Limb (tissue), 2 donors: ENCODE measurements at regions not wholly inside any gene's neighbourhood (a gene's known extent, or its start where the extent isn't known, plus 50 kb on each side); places are given as distances from the start of the nearest gene placed in this dataset.
"Not testable (repeated sequence)": the region's sequence is repeated elsewhere in the genome, so short reads cannot be mapped to it uniquely, and the experiment has no call there.

Experiments used
- DNase-seq, 2 donors: peaks; one replicate each; pipeline ENCODE4 v3.0.0-alpha.2; 2016; ENCODE audit errors: extremely low spot score in 2 of 2

- not testable (repeated sequence) for DNase-seq
Measured at GRCh38 chr5:159812759-159813158, 103.5 kb upstream of the ADRA1B start.

- no peak for DNase-seq
Measured at GRCh38 chr5:159814222-159814621, 102.1 kb upstream of the ADRA1B start.

DNA sequence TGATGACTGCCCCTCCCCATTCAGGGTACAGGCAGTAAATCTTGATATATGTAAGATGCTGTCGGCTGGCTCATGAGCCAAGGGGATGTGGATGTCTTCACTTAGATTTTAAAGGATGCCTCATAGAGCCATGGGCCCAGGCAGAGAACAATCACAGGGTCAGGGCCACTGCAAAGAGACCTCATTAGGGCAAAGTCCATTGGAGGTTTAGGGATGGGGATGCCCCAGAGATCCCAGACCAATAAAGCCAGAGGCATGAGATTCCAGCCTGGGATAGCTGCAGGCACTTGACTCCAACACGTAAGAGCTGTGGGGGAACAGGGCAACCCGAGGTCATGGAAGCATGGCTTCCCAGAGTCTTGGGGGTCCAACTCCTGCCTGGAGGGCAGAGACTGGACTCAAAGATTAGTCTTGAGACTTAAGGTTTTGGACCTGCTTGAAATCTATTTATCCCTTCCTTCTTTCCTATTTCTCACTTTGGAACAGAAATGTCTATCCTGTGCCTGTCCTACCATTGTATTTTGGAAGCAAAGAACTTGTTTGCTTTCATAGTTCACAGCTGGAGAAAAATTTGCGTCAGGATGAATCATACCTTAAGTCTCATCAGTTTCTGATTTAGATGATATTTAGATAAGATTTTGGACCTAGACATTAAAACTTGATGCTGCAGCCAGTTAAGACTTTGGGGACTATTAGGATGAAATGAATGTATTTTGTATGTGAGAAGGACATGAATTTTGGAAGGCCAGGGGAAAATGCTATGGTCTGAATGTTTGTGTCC lies 101.3 kb upstream of the ADRA1B start:
- no peak for DNase-seq

DNA sequence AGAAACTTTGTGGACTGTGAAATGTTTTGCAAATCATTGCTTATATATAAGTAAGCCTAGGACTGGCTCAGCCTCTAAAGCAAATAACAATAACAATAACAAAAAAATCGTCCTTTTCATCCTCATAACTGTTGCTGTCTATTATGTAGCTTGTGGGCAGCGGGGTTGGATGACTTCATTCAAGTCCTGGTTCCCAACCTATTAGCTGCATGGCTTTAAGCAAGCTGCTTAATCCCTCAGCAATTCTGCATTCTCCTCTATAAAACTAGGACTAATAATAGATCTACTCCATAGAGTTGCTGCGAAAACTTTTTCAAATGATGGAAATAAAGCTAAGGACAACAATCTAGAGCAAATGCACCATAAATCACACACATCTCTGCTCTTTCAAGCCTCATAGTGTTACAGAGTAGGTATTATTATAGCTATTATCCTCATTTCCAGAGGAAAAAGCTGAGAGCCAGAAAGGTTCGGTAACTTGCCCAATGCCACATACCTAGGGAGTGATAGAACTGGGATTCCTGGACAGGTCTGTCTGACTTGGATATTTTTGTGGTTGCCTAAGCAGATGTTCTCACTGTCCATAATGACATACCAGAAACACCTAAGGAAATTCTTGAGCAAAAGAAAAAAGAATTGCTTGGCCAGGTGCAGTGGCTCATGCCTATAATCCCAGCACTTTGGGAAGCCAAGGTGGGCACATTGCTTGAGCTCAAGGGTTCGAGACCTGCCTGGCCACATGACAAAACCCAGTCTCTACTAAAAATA lies 98.8 kb upstream of the ADRA1B start:
- DNase-seq = no peak

DNA sequence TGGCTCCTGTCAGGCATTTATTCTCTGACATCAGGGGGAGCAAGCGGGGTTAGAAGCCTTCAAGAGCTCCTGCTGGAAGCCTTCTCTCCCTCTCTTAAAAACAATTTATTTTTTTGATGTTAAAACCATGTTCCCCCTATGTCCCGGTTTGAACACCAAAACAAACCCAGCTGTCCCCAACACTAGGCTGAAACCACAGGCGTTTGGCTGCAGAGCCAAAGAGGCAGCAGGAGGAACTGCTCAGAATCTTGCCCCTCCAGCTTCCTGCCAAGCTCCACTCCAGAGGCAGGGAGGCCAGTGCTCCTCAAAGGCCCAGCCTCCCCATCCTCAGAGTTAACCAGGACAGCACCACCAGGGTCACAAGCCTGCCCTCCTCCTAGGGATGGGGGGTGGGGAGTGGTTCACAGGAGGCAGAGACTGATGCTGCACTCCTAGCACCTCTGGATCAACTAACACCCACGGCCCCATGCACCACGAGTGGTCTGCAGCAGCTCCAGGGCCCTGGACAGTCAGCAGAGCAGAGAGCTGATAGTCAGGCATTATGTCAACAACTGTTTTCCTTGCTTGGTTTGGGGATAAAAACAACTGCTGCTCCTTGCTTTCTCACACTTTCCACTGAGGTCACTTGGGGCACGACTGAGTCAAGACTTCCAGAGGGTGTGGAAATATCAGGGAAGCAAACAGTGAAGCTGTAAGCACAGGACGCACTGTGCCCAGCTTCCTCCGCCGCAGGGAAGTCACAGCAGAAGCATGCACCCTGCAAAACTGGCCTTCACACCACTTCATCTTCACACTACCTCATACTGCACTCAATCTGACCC lies 96.5 kb upstream of the ADRA1B start:
- DNase-seq = no peak

- no peak for DNase-seq
Measured at GRCh38 chr5:159820692-159821091, 95.6 kb upstream of the ADRA1B start.

GRCh38 chr5:159821461-159821940 lies 94.8 kb upstream of the ADRA1B start:
- no peak for DNase-seq

- no peak for DNase-seq
Measured at GRCh38 chr5:159824188-159825161, 91.8 kb upstream of the ADRA1B start.

DNA sequence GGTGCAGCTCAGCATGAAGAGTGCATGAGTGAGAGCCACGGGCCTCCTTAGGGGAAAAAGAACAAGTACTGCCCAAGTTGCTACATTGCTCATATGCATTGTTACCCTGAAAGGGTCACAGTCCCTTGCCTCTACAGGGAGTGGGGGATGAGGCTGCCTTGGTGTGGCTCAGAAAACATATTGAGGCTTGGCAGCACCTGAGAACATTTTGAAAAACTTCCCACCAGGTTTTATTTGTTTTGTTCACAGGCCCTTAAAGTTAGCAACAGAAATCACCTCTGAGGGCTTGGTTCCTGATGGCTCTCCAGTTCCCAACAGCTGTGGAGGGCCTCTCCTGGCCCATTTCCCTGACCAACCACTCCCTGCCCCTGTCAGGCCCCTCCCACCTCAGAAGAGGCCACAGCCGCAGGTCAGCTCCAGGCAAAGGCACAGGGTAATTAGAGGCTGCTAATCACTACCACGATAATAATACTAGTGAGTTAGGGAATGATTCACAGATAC lies 90.7 kb upstream of the ADRA1B start:
- no peak for DNase-seq

- no peak for DNase-seq
Measured at GRCh38 chr5:159826351-159827214, 89.7 kb upstream of the ADRA1B start.

- DNase-seq = no peak
Measured at GRCh38 chr5:159827861-159828260, 88.4 kb upstream of the ADRA1B start.

- DNase-seq = no peak
Measured at GRCh38 chr5:159832073-159832472, 84.2 kb upstream of the ADRA1B start.

- DNase-seq = no peak
Measured at GRCh38 chr5:159833088-159833487, 83.2 kb upstream of the ADRA1B start.

GRCh38 chr5:159833846-159834245 lies 82.4 kb upstream of the ADRA1B start:
- no peak for DNase-seq

GRCh38 chr5:159835548-159835947 lies 80.7 kb upstream of the ADRA1B start:
- no peak for DNase-seq

- no peak for DNase-seq
Measured at GRCh38 chr5:159836691-159837090, 79.6 kb upstream of the ADRA1B start.

DNA sequence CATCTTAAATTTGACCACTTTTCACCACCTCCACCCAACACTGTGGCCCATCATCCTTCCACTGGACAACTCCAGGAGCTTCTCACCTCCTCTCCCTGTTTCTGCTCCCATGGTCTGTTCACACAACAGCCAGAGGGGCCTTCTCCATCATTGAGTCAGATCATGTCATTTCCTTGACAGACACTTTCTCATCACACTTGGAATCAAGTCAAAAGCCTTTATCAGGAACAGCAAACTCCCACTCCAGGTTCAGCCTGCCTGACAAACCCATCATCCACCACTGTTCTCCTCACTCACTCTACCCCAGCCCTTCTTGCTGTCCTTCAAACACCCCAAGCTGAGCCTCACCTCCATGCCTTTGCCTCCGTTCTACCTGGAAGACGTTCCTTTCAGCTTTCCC lies 78.4 kb upstream of the ADRA1B start:
- DNase-seq = no peak

DNA sequence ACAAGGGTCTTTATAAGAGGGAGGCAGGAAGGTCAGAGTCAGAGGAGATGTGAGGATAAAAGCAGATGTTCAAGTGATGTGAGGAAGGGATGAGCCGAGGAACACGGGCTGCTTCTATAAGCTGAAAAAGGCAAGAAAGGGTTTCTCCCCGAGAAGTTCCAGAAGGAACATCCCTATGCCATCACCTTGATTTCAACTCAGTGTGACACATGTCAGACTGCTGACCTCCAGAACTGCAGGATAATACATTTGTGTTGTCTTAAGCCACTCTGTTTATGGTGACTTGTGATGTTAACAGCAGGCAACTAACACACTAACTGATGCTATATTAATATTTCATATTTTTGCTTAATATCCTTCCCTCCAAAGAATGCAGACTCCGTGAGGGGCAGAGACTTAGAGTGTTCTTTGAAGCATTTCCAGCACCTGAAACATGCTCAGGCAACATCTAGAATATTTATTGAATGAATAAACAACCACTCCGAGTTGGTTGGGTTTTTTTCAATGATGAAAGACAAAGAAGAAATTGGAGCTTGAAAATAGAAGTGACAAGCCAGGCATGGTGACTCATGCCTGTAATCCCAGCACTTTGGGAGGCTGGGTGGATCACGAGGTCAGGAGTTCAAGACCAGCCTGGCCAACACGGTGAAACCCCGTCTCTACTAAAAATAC lies 77.6 kb upstream of the ADRA1B start:
- no peak for DNase-seq
